Suprapubic skin (tissue), 4 donors: ENCODE measurements at regions not wholly inside any gene's neighbourhood (a gene's known extent, or its start where the extent isn't known, plus 50 kb on each side); places are given as distances from the start of the nearest gene placed in this dataset.

Source experiments
- CTCF ChIP-seq, 2 donors: fragments of 200-600 bp in 1 of 2; fragments of 450-650 bp in 1 of 2; sonication (generic) in 1 of 2; IDR thresholded peaks; one replicate each; pipeline ENCODE4 v1.5.1; 2016 to 2019; ENCODE audit warnings: antibody characterized with exemption in 2 of 2, mild to moderate bottlenecking in 1 of 2, moderate library complexity in 1 of 2
- EP300 ChIP-seq: sonication (generic); formaldehyde crosslinking; IDR thresholded peaks from one replicate; pipeline ENCODE4 v1.6.1; 2017; ENCODE audit warnings: antibody characterized with exemption
- POLR2AphosphoS5 ChIP-seq, 3 donors: sonication (generic); formaldehyde crosslinking; IDR thresholded peaks; one replicate each; pipeline ENCODE4 v1.6.1; 2017; ENCODE audit warnings: antibody characterized with exemption in 3 of 3

- no peak for TF ChIP-seq POLR2AphosphoS5 (IDR thresholded peaks at IDR 0.05)
- no peak for TF ChIP-seq CTCF (IDR thresholded peaks at IDR 0.05)
- TF ChIP-seq EP300, result no peak
These were observed 102.0 kb upstream of the CLSTN2 start for GRCh38 chr3:139832998-139833397.
